ENCODE measurements at regions not wholly inside any gene's neighbourhood (a gene's known extent, or its start where the extent isn't known, plus 50 kb on each side); places are given as distances from the start of the nearest gene placed in this dataset.

DNA sequence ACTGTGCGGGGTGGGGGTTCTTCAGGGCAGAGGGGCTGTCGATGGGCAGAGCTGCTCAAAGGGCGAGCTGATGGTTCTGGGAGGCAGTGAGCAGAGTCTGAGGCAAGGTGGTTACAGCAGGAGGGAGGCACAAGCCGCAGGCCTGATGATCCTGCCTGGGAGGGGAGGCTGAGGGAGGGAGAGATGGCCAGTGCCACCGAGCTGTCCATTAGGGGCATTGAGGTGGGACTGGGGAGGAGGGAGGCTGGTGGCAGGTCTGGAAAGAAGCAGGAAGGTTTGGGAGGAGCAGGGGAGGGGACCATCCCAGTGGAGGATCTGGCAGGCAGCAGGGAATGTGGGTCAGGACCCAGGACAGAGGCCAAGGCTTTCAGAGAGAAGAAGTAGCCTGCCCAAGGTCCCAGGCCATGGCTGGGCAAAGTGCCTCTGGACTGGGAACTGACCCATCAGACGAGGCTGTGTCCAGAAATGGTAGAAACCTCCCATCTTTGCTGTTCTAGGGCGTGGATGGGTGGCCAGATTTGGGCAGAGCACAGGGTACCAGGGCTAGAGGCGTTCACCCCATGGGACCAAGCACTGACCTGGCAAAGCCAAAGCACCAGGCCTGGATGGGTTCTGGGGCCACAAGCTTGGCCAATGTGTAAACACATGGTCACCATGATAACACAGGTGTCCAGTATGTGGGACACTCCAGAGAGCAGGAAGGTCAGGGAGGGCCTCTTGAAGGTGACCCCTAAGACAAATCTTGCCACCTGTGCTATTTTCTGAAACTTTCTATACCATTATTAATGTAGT is 55.5 kb downstream of the INHBB start:
- in situ Hi-C loops (cut with HindIII; ENCODE audit: low sequenced_read_pairs): loop anchor here (5.0 to 10.0 kb wide), 4 partner anchors 34 to 71 kb away; partner anchors contain the start of gene INHBB

DNA sequence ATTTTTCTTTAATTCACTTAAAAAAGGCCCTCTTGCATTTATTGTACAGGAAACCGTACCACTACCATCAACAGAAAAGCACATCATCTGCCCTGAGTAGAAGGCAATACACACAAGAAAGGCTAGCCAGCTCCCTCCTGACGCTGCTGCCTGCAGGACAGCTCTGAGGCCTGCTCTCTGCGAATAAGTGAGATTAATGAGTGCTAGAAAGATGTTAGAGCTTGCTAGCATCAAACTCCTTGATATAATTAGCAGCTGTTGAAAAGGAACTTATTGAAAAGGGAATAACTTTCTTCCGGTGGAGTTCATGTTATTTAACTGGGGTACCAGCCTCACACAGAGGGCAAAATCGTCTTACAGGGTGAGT is 56.1 kb downstream of the INHBB start:
- in situ Hi-C loops (cut with HindIII; ENCODE audit: low sequenced_read_pairs): loop anchor here (5.0 to 10.0 kb wide), 4 partner anchors 35 to 70 kb away; partner anchors contain the start of gene INHBB

DNA sequence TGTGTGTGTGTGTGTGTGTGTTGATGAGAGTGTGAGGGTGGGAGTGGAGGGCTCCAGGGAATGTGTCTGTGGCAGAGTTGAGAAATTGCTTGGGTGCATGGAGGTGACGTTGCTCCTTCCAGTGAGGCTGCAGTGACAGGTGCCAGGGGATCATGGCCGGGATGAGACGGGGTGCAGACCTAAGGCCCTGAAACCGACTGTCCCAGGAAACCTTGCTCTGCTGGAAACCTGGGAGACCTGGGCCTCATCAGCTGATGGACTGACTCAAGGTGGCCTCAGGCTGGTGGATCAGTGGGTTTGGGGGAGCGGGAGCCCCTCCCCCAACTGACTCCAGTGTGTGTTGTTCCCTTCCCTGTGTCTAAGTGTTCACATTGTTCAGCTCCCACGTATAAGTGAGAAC is 56.6 kb downstream of the INHBB start:
- in situ Hi-C loops (cut with HindIII; ENCODE audit: low sequenced_read_pairs): loop anchor here (5.0 to 10.0 kb wide), 4 partner anchors 35 to 70 kb away; partner anchors contain the start of gene INHBB

DNA sequence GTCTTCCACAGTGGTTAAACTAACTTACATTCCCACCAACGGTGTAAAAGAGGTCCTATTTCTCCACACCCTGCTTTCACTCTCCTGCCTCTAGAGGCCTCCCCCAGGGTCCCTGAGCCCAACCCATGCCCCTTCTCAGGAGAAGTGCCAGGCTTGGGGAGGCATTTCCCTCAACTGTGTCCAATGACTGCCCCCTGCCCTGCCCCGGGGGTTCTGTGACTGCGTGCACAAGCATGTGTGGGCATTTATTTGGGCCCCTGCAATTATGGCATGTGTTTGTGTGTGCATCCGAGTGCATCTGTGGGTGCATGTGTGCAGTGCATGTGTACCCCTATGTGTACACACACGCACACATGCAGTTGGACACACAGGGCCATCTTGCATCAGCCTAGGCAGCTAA is 57.3 kb downstream of the INHBB start:
- in situ Hi-C loops (cut with HindIII; ENCODE audit: low sequenced_read_pairs): loop anchor here (5.0 to 10.0 kb wide), 4 partner anchors 36 to 69 kb away; partner anchors contain the start of gene INHBB

DNA sequence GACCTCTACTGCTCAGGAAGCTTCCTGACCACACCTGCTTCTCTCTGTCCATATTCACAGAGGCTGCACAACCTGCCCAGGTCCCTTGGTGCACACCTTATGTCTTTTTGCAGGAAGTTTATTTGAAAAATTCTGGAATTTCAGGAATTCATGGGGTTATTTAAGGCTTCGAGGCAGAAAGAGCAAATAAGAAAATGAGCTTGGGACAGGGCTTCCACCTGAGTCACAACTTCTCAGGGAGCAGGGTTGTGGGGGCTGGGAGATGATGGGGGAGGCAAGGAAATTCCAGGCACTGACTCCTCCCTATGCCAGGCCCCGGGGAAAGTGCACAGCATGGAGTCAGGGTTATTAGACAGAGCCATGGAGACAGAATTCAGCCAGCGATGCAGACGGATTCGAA is 57.7 kb downstream of the INHBB start:
- in situ Hi-C loops (cut with HindIII; ENCODE audit: low sequenced_read_pairs): loop anchor here (5.0 to 10.0 kb wide), 4 partner anchors 36 to 69 kb away; partner anchors contain the start of gene INHBB

DNA sequence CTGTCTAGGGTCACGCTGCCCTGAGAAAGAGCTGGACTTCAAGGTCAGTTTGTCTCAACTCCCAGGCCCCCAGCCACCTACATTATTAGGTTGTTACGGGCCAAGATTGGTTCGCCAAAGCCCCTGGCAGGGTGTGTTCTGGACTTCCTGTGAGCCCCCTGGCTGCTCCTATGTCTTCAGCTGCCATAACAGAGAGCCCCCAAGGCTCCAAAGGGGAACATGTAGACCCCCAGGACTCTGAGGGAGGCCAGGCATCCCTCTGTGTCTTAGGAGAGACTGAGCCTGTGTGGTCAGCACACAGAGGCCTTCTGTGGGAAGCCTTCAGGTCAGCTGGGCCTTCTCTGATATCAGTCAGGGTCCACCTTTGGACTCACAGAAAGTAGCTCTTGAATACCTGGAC is 58.3 kb downstream of the INHBB start:
- in situ Hi-C loops (cut with HindIII; ENCODE audit: low sequenced_read_pairs): loop anchor here (5.0 to 10.0 kb wide), 4 partner anchors 37 to 68 kb away; partner anchors contain the start of gene INHBB

DNA sequence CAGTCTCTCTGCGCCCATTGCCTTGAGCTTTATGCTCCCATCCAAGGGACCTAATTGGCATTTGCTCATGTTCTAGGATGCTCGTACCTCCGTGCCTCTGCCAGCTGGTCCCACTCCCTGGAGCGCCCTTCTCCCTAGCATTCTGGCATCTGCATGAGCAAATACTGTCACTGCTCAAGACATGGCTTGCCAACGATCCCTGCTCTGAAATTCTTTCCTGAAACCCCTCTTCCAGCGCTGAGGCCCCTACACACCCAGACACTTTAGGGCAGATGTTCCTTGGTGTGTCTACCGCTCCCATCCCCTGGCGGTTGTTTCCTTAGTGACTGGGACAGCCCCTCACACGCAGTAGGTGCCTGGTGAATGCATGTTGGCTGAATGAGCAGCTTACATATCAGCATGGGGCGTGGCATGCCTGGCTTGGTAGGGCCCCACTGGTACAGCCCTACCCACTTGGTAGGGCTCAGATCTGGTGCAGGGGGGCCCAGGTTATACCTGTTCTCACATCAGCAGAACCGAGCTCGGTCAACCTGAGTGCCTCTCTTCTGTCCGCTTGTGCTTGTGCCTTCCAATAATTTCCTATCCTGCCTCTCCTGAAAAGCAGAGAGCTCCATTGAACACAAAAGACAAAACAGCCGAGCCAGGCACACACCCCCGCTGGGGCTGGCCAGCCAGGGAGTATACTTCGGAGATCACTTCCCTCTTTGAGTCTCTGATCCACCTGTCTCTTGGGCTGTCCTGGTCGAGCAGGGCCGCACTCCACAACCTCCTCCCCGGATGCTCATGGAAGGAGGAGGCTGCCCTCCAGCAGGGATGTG is 59.2 kb downstream of the INHBB start:
- in situ Hi-C loops (cut with HindIII; ENCODE audit: low sequenced_read_pairs): loop anchor here (5.0 to 10.0 kb wide), 4 partner anchors 37 to 67 kb away; partner anchors contain the start of gene INHBB

DNA sequence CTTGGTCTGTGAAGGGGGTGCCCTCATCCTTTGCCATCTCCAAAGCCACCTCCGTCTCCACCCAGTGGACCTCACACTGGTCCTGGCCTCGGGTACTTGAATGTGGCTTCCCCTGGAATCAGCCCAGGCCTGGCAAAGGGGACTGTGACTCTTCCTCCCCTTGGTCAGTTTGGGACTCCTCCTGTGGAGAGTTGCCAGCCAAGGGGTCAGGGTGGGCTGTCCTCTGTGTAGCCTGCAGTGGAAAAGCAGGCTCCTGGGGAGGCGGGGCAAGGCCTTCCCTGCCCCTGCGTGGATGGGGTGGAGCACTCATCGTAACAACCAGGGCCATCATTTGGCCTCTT is 59.8 kb downstream of the INHBB start:
- in situ Hi-C loops (cut with HindIII; ENCODE audit: low sequenced_read_pairs): loop anchor here (10.0 kb wide), 1 partner anchor 61 kb away; the partner anchor contains the start of gene INHBB

DNA sequence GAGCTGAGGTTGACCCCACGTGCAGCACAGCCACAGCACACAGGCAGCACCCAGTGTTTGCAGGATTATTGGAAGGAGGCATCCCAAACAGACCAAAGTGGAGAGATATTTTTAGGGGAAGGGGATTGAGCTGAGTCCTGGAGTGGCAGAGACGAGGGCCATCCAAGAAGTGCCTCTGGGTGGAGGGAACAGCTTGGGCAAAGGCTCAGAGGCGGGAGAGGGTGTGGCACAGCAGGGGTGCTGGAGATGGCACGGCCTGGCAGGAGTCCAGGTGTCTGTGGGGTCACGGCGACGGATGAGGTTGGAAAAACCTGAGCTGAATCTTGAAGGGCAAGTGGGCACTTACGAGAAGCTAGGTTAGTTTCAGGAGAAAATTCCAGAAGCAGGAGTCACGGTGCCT is 60.6 kb downstream of the INHBB start:
- in situ Hi-C loops (cut with HindIII; ENCODE audit: low sequenced_read_pairs): loop anchor here (10.0 kb wide), 1 partner anchor 62 kb away; the partner anchor contains the start of gene INHBB

DNA sequence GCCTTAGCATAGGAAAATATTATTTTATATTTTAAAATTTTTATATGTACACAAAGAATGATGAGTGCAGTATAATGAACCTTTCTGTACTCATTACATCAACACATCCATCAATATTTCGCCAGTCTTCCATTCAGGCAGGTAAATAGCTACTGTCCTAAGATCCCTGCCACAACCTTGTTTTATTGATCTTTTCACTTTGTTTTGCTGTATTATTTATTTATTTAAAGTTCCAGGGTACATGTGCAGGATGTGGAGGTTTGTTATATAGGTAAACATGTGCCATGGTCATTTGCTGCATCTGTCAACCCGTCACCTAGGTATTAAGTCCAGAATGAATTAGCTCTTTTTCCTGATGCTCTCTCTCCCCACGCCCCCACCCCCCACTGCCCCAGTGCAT is 64.6 kb downstream of the INHBB start:
- in situ Hi-C loops (cut with HindIII; ENCODE audit: low sequenced_read_pairs): no loop called here

DNA sequence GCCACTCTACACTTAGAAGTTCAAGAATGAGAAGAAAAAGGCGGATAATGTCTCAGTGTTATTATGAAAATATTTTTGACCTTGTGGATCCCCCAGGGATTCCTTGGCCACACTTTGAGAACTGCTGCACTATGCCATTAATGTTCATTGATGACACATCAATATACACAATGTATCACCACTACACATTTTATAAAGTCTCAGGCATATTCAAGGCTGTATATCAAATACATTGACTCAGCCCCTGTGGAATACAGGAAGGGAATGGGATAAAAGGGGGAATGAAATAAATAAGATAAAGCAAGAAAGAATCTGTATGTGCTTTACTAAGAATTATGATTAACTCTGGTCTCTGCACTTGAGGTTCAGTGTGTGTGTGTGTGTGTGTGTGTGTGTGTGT is 69.1 kb downstream of the INHBB start:
- in situ Hi-C loops (cut with HindIII; ENCODE audit: low sequenced_read_pairs): no loop called here

DNA sequence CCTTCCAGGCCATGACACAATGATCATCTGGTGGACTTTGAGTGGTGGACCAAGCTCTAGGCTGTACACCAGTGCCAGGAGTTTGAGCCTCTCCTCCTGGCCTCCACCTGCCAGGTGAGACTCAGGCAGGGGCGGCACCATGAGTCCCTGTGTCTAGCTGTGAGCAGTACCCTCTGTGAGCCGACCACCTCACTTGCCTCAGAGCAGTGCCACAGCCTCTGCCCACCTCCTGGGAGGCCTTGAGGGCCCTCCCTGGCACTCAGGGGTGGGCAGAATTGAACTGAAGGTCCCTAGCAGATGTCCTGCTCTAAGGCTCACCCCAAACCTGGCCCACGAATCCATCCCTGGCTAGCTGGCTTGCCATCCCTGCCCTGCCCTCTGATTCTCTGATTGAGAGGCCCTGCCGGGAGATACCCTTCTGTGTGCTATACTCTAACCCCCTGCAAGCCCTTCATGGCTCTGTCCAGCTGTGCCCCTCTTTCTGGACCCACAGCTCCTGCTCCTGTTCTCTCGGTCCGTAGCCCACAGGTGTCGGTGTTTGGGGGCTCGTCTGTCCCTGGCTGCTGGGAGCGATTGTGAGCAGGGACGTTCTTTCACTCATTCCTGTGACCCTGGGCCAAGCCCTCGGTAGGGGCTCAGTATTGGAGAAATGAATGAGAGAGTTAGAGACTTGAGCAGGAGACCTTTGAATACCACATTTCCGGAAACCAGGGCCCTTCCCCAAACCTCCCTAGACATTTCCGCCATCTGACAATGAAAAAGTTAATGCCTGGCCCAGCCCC is 70.0 kb downstream of the INHBB start:
- in situ Hi-C loops (cut with HindIII; ENCODE audit: low sequenced_read_pairs): no loop called here

DNA sequence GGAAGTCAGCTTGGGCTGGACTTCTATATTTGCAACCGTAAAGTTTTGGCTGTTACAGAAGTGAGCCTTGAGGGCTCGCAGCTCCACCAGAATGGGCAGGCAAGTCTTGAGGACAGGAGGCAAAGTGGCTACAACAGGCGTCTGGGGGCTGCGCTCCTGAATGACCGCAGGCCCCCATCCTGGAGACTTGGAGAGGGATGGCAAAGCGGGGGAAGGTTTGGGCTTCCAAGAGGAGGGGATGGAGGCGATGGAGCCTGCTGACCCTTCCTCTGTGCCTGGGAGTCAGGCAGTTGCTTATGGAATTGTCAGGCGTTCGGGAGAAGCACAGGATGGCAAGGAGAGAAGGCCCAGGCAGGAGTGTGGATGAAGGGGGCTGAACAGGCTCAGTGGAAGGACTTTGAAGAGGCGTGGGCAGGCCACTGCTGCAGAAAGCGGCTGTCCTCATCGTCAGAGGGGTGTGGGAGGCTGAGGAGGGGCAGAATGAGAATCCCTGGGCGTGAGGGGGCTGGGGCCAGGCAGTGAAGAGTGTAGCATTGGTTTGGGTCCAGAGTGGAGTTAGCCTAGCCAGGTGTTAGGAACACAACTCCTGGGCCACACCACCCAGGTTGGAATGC is 72.3 kb downstream of the INHBB start:
- in situ Hi-C loops (cut with HindIII; ENCODE audit: low sequenced_read_pairs): no loop called here

DNA sequence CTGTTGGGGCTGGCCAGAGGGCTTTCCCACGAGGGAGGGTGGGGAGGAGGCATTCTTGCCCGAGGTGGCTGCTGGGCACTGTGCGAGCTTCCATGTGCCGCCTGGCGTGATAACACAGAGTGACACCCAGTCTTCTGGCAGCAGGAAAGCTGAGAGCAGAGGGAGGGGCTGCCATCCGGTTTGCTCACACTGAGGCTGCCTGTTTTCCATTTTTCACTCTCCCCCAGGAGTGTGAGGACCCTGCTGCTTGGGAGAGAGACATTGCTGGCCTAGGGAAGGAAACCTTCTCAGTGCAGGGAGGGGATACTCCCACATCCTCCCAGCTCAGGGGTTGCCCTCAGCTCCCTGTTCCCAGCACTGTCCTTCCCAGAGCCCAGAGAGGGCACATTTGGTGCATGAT is 73.1 kb downstream of the INHBB start:
- in situ Hi-C loops (cut with HindIII; ENCODE audit: low sequenced_read_pairs): no loop called here

DNA sequence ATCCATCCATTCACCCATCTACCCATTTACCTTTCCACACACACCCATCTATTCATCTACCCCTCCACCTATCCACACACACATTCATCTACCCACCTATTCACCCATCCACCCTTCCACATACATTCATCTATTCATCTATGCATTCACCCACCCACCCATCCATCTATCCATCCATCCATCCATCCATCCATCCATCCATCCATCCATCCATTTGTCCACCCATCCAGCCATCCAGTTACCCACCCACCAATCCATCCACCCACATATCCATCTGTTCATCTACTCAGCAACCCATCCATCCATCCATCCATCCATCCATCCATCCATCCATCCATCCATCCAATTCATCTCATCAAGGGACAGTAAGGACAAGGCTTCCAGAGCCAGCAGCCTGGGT is 74.0 kb downstream of the INHBB start:
- in situ Hi-C loops (cut with HindIII; ENCODE audit: low sequenced_read_pairs): loop anchor here (5.0 kb wide), 1 partner anchor 42 kb away; no protein-coding TSS in a partner anchor

DNA sequence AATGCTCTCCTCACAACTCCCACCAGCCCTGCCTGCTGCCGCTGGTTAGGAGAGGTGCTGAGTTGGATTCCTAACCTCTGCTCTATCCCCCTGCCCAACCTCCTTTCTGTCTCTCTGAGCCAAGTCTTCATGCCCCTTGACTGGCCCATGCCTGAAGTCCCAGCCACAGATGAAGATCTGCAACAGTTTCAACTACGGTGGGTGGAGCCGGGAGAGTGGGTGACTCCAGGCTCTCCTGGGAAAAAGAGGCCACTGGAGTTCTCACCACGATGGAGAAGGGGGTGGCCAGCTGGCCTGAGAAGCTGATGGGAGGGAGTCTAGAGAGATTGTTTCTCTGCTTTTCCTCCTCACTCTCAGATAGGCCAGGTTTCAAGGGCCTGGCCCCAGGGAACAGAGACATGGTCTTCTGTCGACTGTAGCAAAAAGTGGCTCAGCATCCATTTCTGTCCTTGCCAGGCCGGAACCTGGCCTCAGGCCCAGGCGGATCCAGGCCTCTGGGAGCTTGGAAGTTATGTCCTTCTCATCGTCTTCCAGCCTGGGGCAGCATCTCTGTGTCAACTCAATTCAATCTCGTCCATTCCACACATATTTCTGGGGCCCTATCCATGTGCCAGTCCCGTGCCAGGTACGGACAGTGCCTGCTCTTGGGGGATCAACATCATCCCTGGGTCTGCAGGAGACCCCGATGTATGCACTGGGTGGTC is 75.3 kb downstream of the INHBB start:
- in situ Hi-C loops (cut with HindIII; ENCODE audit: low sequenced_read_pairs): loop anchor here (5.0 kb wide), 1 partner anchor 41 kb away; no protein-coding TSS in a partner anchor

DNA sequence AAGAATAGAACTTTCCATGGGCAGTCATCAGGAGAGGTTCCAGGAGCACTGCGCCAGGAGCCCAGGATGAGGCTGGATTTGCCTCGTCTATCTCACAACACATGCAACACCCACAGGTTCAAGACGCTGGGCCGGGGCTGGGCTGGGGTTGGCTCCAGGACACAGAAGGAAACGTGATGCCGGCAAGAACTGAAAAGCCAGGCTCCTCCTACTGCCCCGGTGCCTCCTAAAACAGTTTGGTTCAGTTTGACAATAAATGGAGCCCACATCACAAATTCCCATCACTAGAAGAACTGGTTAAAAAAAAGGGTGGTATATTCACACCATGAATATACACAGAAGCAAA is 75.9 kb downstream of the INHBB start:
- in situ Hi-C loops (cut with HindIII; ENCODE audit: low sequenced_read_pairs): loop anchor here (5.0 kb wide), 1 partner anchor 40 kb away; no protein-coding TSS in a partner anchor

DNA sequence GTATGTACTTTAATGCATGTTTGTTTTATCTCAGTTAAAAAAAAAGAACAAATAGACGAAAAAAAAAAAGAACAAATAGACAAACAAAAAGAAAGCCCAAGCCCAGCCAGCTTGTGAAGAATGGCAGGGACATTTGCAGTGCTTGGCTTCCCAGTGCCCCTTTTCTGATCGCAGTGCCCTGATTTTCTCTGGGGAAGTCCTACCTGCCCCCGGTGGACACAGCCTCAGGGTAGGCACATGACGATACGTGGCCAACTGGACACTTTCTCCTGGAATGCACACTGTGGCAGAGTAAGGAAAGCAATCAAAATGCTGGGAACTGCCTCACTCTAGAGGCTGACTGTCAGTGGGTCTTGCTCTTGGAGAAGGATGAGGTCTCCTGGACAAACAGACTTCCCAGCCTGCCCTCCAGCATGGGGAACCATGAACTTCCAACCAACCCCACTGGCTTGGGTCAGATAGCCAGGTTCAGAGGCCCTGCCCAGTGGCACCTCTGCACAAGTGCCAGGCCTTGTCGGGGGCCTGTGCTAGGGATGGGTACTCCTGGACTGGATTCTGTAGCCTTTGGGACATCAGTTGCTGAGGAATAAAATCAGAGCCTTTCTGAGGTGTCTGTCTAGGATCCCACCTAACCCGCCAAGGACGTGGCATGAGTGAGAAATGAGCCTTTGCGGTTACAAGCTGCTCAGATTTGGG is 76.7 kb downstream of the INHBB start:
- in situ Hi-C loops (cut with HindIII; ENCODE audit: low sequenced_read_pairs): loop anchor here (5.0 kb wide), 1 partner anchor 40 kb away; no protein-coding TSS in a partner anchor
